NAMALWA (cell line): ENCODE measurements at regions not wholly inside any gene's neighbourhood (a gene's known extent, or its start where the extent isn't known, plus 50 kb on each side); places are given as distances from the start of the nearest gene placed in this dataset.
"Not testable (repeated sequence)": the region's sequence is repeated elsewhere in the genome, so short reads cannot be mapped to it uniquely, and the experiment has no call there.

Experiments used
- DNase-seq: peaks from one replicate; pipeline ENCODE4 v3.0.0-alpha.2; 2015; ENCODE audit warnings: low spot score

DNA sequence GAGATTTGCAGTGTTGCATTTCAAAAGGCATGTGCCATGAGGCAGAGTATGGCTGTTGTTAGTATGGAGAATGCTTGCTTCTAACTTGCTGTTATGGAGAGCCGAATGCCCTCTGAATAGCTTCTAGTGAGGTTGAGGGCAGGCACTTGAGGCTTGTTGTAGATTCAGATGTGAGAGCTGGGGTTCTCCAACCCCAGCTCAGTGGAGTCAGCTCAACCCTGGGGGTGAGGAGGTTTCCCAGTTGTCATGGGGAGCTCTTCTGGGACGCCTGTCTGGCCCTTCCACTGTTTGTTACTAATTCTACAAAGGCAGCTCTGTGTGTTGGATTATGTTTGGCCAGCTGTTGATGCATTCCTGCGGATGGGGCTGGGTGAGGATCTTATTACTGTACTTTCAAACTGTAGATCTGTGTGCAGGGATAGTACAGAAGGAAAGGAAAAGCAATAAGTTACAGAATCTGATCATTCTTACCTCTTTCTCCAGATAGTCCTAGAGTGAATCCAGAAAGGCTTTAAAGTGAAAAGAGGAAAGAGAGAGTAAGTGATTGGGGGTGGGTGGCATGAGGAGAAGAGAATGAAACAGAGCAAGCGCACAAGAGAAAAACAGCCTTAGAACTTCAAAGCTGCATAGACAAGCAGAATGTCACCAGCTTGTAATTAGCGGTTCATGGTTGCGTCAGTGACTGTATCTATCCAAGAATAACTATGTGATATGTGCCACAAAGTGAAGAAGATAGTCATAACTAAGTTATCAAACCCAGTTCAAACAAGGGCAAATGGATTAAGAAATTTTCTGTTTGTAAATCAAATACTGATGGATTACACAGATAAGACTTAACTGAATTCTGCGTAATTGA lies 148.7 kb downstream of the PRL start:
- no peak for DNase-seq

DNA sequence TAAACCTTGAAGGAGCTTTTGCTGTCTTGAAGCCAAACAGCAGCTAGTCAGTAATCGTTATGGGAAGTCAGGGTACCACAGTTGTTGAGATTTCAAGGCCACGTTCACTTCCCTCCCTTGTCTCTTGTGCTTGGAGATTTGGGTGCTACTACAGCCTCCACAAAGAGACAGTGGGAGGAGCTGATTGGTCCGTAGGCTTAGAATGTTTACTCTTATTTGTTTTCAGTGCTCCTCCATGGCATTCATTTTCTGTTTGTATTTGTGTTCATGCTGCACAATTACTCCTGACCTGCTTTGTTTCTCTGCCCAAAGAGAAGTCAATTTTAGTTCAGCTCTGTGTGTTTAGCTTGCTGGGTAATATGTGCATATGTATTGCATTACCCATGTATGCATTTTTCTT lies 147.7 kb downstream of the PRL start:
- no peak for DNase-seq

DNA sequence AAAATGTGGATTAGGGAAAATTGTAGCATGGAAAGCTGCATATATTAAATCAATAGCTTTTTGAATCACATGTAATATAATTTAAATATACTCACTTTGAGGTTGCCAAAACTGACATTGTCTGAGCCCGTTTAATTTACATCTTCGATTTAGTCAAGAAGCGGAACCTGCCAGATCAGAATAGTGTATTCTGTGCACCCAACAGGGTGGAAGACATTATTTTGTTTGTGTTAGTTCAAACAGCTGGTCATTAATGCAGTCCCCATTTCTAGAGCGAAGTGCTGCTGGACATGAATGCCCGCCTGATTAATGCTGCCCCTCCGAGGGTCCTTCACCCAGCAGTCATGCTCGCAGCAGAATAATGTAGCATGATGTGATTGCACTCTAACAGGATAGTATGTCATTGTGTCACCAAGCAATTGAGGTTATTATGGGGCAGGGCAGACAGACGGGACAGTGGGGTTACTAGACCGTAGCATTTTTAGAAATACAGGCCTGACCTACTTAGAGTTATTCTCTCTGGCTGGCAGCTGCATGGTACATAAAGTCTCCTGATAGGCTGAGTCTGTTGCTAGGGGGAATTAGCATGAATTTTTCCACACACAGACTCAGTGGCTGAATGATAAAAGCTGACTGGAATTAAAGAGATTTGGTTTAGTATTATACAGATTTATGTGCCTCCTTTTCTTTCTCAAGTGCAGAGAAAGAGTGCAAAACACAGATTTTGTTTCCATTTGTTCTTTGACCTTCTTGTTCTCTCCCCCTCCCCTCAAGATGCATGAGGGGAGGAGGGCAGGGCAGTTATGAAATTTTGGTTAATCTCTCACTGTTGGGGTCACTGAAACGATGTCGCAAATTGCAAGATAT lies 147.1 kb downstream of the PRL start:
- peak; percentile 22 for DNase-seq

DNA sequence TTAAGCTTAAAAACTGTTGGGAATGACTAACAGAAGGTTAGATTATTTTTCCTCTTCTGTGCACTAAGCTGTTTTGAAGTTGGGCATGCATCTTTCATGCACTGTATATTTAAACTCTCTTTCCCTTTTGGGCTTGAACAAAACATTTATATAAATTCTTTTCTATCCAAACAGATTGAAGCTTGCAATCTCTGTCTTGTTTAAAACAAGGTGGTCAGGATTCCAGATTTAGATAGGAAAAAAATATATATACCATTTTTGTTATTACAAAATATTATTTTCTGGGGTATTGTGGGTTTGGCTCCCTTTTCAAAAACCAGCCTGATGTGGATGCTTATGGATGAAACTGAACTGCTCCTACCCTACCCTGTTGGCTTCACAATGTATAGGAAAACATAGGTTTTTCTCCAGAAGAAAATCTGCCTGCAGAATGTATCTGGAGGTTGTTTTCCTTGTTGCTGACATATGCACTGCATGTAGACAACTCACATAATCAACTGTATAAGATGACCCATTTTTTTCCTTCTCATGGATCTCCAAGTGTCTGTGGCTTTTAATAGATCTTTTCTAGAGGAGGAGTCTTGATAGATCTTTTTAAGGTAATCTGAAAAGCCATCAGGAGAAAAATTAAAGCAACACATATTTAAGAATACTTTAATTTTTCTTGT lies 146.3 kb downstream of the PRL start:
- no peak for DNase-seq

- DNase-seq: no peak
Observed at GRCh38 chr6:22151892-22152291, 144.9 kb downstream of the PRL start.

DNA sequence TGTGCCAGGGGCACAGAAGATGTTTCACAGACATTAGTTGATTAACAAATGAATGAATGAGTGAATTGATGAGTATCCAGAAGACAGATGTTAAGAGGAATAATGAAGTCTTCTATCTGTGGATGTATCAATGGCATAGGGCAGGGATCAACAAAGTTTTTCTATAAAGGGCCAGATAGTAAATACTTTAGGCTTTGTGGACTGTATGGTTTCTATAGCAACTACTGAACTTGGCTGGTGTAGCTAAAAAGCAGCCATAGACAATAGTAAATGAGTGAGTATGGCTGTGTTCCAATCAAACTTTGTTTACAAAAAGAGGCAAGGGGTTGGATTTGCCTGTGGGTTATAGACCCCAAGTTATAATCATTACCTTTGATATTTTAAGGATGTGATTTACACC lies 144.0 kb downstream of the PRL start:
- no peak for DNase-seq

GRCh38 chr6:22153384-22154158 lies 143.3 kb downstream of the PRL start:
- DNase-seq: peak; percentile 53

DNA sequence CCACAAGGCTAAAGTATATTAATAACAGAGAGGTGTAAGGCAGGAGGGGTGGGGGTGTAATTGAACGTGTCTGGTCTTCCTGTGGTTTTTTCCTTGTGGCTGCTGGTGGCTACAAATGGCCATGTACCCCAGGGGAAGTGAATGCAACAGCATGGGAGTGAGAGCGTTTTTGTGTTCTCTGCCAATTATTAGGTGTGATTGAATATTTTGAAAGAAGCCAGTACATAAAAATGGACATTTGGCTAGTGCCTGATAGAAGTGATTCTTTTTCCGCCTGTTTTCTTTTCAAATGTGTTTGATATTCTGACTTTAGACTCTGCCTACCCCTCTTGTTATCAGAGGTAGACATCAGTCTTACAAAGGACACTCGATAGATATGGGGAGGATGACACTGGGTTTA lies 141.3 kb downstream of the PRL start:
- DNase-seq: no peak

- DNase-seq: no peak
Observed at GRCh38 chr6:22157233-22157632, 139.6 kb downstream of the PRL start.

DNA sequence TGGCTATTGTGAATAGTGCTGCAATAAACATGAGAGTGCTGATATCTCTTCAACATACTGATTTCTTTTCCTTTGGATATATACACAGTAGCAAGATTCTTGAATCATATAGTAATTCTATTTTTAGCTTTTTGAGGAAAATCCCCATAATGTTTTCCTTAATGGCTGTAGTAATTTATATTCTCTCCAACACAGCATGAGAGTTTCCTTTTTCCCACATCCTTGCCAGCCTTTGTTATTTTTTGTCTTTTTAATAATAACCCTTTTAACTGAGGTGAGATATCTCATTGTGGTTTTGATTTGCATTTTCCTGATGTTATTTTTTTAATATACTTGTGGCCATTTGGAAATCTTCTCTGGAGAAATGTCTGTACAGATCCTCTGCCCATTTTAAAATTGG lies 132.6 kb downstream of the PRL start:
- no peak for DNase-seq

DNA sequence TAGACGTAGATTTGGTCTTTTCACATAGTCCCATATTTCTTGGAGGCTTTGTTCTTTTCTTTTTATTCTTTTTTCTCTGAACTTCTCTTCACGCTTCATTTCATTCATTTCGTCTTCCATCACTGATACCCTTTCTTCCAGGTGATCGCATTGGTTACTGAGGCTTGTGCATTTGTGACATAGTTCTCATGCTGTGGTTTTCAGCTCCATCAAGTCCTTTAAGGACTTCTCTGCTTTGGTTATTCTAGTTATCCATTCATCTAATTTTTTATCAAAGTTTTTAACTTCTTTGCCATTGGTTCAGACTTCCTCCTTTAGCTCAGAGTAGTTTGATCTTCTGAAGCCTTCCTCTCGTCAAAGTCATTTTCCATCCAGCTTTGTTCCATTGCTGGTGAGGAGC lies 125.8 kb downstream of the PRL start:
- not testable (repeated sequence) for DNase-seq

DNA sequence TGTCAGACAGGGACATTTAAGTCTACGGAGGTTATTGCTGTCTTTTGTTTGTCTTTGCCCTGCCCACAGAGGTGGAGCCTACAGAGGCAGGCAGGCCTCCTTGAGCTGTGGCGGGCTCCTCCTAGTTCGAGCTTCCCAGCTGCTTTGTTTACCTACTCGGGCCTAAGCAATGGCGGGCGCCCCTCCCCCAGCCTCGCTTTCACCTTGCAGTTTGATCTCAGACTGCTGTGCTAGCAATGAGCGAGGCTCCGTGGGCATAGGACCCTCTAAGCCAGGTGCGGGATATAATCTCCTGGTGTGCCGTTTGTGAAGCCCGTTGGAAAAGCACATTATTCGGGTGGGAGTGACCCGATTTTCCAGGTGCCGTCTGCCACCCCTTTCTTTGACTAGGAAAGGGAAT lies 125.0 kb downstream of the PRL start:
- not testable (repeated sequence) for DNase-seq

GRCh38 chr6:22173311-22173710 lies 123.5 kb downstream of the PRL start:
- DNase-seq: no peak

GRCh38 chr6:22180250-22180649 lies 116.6 kb downstream of the PRL start:
- DNase-seq: not testable (repeated sequence)

DNA sequence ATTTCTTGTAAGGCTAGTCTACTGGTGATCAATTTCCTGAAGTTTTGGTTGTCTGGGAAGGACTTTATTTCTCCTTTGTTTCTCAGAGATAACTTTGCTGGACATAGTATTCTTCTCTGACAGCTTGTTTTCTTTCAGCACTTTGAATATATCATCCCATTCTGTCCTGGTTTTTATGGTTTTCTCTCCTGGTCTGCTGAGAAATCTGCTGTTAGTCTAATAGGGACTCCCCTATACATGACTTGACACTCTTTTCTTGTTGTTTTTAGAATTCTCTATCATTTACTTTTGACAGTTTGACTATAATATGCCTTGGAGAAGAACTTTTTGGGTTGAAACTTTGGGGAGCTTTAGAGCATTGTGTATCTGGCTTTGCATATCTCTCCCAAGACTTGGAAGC lies 112.5 kb downstream of the PRL start:
- no peak for DNase-seq

GRCh38 chr6:22189946-22190345 lies 106.9 kb downstream of the PRL start:
- no peak for DNase-seq

DNA sequence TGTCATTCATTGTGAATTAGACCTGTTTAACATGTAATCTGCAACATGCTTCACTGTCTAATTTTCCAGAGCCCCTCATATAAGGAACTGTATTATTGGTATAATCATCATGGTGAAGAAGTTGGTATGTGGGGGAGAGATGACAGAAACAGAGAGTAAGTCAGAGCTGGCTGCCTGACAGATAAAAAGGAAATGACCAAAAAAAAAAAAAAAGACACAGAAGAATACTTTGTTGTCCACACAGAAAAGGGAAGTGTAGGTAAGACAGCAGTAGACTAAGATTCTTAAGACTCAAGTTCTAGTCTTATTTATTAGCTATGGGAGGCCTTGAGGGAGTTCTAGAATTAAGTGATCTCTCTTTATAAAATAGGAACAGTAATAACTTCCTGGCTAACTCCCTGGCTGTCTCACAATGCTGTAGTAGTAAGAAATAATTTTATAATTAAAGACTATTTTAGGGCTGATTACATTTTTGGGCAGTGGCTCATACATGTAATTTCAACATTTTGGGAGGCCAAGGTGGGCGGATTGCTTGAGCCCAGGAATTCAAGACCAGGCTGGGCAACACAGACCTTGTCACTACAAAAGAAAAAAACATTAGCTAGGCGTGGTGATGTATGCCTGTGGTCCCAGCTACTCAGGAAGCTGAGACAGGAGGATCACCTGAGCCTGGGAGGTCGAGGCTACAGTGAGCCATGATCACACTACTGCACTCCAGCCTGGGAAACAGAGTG lies 102.5 kb downstream of the PRL start:
- no peak for DNase-seq

DNA sequence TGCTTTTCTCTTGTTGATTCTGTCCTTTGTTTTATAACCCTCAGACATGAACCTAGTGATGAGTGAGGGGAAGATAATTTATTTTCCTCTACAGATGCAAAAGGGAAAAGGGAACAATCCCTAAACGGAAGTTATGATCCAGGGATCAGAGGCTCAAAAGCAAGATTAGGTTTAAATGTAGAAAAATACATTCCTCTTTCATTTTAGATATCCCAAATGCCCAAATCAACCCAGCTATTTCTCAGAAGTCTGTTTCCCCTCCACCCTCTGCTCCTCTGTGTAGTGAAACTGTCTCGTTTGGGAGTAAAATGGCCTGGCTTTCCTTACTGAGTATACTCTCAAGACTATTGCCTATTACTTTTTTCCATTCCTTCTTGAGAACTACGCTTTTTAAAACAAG lies 97.1 kb downstream of the PRL start:
- no peak for DNase-seq

DNA sequence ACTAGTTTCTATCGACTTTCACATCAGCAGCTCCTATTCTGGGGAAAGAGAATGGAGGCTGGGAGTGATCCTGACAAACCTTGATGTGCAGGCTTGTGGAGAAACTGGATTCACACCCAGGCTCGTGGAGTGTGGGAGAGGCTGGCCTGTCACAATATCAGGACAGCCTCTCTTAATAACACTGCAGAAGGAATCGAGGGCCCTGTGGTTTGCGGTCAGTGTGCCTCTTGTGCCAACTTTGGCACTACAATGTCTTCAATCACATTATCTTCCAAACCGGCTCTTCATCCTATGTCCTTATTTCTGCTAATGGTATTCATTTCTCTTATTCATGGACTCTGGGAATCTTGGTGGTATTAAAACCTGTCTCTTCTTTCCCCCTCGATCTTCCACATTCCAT lies 92.7 kb downstream of the PRL start:
- DNase-seq: no peak

- DNase-seq: no peak
Observed at GRCh38 chr6:22205266-22205665, 91.6 kb downstream of the PRL start.

GRCh38 chr6:22206106-22206505 lies 90.7 kb downstream of the PRL start:
- no peak for DNase-seq
